HG02885 (cell line): ENCODE measurements at regions not wholly inside any gene's neighbourhood (a gene's known extent, or its start where the extent isn't known, plus 50 kb on each side); places are given as distances from the start of the nearest gene placed in this dataset.

Source experiments
- ATAC-seq: cut with Tn5 transposase; IDR thresholded peaks from one replicate; pipeline ENCODE4 v1.9.1; 2021; ENCODE audit warnings: mild to moderate bottlenecking; ENCODE audit not compliant: unreplicated experiment, poor library complexity

GRCh38 chr6:170026751-170027646 lies 263.9 kb downstream of the DLL1 start:
- no peak for ATAC-seq

- no peak for ATAC-seq
These were observed 264.7 kb downstream of the DLL1 start for GRCh38 chr6:170025935-170026750.

- ATAC-seq = no peak
These were observed 265.5 kb downstream of the DLL1 start for GRCh38 chr6:170025341-170025911.

- no peak for ATAC-seq
These were observed 265.9 kb downstream of the DLL1 start for GRCh38 chr6:170024940-170025339.

GRCh38 chr6:170023620-170024521 lies 267.0 kb downstream of the DLL1 start:
- ATAC-seq = no peak

GRCh38 chr6:170022827-170023619 lies 267.9 kb downstream of the DLL1 start:
- ATAC-seq = no peak

GRCh38 chr6:170022291-170022722 lies 268.6 kb downstream of the DLL1 start:
- no peak for ATAC-seq

GRCh38 chr6:170021579-170021978 lies 269.3 kb downstream of the DLL1 start:
- ATAC-seq = no peak

GRCh38 chr6:170019818-170020583 lies 268.6 kb downstream of the ERMARD start:
- no peak for ATAC-seq

GRCh38 chr6:170018936-170019817 lies 267.8 kb downstream of the ERMARD start:
- no peak for ATAC-seq

- no peak for ATAC-seq
These were observed 267.1 kb downstream of the ERMARD start for GRCh38 chr6:170018422-170018935.

- ATAC-seq = no peak
These were observed 266.3 kb downstream of the ERMARD start for GRCh38 chr6:170017603-170018320.

GRCh38 chr6:170013815-170014214 lies 262.4 kb downstream of the ERMARD start:
- ATAC-seq = no peak

GRCh38 chr6:170012037-170012330 lies 260.6 kb downstream of the ERMARD start:
- no peak for ATAC-seq

- ATAC-seq = no peak
These were observed 260.0 kb downstream of the ERMARD start for GRCh38 chr6:170011204-170012036.

- ATAC-seq = no peak
These were observed 259.3 kb downstream of the ERMARD start for GRCh38 chr6:170010665-170011203.
